HG03565 (cell line): ENCODE measurements at regions not wholly inside any gene's neighbourhood (a gene's known extent, or its start where the extent isn't known, plus 50 kb on each side); places are given as distances from the start of the nearest gene placed in this dataset.
"Not testable (repeated sequence)": the region's sequence is repeated elsewhere in the genome, so short reads cannot be mapped to it uniquely, and the experiment has no call there.

Experiments
- ATAC-seq: cut with Tn5 transposase; IDR thresholded peaks from one replicate; pipeline ENCODE4 v1.9.1; 2021; ENCODE audit warnings: mild to moderate bottlenecking, moderate library complexity; ENCODE audit not compliant: unreplicated experiment

DNA sequence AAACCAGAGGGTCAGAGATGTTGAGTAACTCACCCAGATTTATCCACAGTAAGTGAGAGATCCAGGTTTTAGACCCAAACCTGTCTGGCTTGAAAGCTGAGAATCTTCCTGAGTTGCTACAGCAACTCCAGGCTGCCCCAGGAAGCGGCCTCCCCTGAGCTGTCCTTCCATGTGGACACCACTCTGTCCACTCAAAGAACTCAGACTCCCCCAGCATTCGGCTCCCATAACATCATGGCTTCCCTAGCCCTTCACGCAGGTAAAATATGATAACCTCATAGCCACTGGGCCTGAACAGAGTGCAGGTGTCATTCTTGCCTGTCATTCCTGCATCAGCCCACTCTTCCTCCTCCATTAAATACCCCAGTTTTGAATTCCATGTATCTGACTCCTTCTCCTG lies 657.8 kb downstream of the TBC1D22A start:
- ATAC-seq: no peak

DNA sequence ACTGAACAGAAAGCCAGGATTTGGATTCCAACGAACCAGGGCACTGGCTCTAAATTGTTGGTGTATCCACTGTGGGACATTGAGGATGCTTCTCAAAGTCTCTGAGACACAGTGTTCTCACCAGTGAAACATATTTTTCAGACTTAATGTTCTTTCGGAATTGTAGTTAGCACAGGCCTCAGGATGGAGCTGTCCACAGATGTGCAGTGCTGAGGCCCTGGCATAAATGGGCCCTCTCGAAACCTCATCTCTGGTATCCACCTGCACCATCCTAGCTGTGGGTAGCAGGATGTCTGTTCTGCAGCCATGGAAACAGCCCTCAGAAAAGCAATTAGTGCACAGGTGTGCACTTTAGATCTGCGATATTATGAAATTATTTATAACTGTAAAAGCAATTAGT lies 656.8 kb downstream of the TBC1D22A start:
- no peak for ATAC-seq

DNA sequence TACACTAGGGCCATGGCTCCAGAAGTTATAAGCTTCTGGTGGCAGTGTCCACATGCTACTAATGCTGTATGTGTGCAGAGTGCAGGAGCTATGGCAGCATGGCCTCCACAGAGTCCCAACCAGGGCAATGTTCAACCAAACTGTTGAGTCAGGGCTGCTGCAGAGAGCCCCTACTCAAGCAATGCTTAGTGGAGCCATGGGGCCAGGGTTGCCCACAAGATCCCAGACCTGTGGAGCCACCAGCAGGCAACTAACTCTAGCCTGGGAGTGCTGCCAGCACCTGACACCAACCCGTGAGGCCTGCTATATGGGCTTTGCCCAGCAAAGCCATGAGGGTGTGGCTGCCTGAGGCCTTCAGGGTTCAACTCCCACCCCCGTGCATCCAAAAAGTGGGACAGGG lies 655.2 kb downstream of the TBC1D22A start:
- ATAC-seq: no peak

GRCh38 chr22:47411006-47411405 lies 648.6 kb downstream of the TBC1D22A start:
- no peak for ATAC-seq

GRCh38 chr22:47409539-47410275 lies 647.3 kb downstream of the TBC1D22A start:
- ATAC-seq: no peak

- ATAC-seq: no peak
Measured at GRCh38 chr22:47408409-47408808, 646.0 kb downstream of the TBC1D22A start.

- no peak for ATAC-seq
Measured at GRCh38 chr22:47407461-47408025, 645.1 kb downstream of the TBC1D22A start.

- no peak for ATAC-seq
Measured at GRCh38 chr22:47406896-47407295, 644.4 kb downstream of the TBC1D22A start.

- no peak for ATAC-seq
Measured at GRCh38 chr22:47406180-47406834, 643.9 kb downstream of the TBC1D22A start.

GRCh38 chr22:47405222-47405621 lies 642.8 kb downstream of the TBC1D22A start:
- ATAC-seq: not testable (repeated sequence)

GRCh38 chr22:47402876-47403525 lies 640.6 kb downstream of the TBC1D22A start:
- ATAC-seq: no peak

- ATAC-seq: no peak
Measured at GRCh38 chr22:47401976-47402770, 639.7 kb downstream of the TBC1D22A start.

- no peak for ATAC-seq
Measured at GRCh38 chr22:47401592-47401898, 639.1 kb downstream of the TBC1D22A start.

DNA sequence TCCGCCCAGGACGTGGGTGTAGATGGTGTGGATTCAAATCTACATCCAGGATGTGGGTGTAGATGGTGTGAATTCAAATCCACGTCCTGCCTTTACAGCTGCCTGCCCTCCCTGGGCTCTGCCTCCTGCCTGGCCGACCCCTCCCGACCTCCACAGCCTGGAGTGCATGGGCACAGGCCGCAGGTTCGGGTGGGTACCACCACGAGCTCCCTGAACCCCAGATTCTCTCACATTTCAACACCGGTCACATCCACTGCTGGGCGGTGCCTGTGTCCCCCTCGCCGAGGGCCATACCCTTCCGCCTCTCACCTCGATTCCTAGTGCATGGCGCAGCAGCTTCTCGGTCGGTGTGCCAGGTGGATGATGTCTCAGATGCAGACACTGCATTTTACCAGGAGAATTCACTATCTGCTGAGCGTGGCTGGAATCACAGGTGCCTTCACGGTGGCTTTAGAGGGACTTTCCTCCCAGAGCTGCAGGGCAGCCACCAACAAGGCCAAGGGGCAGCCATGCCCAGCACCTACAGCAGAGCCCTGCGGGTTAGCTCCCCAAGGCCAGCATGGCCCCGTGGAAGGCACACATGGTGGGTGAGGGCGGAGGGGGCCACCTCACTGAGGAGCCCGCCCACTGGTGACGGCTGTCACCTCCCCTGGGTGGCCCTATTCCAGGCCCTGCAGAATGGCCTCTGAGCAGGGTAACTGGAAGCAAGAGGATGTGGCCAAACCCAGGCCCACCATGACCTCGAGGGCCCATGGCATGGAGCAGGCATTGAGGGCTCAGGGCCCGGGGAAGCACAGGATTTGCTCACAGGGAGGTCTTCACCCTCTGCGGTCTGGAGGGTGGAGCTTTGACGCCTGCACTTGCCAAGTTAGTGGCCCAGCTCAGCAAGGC lies 638.5 kb downstream of the TBC1D22A start:
- no peak for ATAC-seq

GRCh38 chr22:47400131-47400530 lies 637.7 kb downstream of the TBC1D22A start:
- ATAC-seq: not testable (repeated sequence)

DNA sequence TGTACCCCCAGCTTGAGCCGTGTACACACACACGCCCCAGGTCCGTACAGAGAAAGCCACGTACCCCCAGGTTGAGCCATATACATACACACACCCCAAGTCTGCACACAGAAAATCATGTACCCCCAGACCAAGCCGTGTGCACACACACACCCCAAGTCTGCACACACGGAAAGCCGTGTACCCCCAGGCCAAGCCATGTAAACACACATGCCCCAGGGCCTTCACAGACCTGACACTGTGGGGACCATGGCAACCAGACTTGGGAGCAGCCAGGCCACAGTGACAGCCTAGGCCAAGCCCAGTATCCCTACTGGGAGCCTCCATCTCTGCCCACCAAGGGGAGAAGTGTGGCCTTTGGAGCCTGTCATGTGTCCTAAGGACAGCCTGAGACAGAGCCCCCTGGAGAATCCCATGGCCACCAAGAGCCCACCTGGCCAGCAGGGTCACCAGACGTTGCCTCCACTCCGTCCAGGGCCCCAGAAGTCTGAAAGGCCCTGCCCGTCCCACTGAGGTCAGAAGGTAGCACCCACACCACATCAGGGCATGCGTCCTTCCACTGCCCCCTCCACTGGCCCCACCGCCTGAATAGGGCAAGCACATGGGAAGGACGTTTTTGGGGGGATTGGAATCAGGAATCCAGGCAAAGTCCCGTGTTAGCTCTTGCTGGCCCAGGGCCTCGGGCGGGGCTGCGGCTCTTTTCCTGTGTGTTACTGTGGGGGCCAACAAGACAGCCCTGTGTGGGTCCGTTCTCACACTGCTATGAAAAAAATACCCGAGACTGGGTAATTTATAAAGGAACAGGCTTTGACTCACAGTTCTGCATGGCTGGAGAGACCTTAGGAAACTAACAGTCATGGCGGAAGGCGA lies 636.7 kb downstream of the TBC1D22A start:
- ATAC-seq: no peak

GRCh38 chr22:47398491-47398890 lies 636.0 kb downstream of the TBC1D22A start:
- no peak for ATAC-seq

GRCh38 chr22:47397673-47398072 lies 635.2 kb downstream of the TBC1D22A start:
- no peak for ATAC-seq

GRCh38 chr22:47396515-47396914 lies 634.1 kb downstream of the TBC1D22A start:
- no peak for ATAC-seq
